Adrenal gland (tissue), 5 donors: ENCODE measurements at regions not wholly inside any gene's neighbourhood (a gene's known extent, or its start where the extent isn't known, plus 50 kb on each side); places are given as distances from the start of the nearest gene placed in this dataset.

ENCODE experiments used
- CTCF ChIP-seq, 6 experiments: fragments of 450-650 bp in 4 of 6; fragments of 200-600 bp in 2 of 6; sonication (generic) in 1 of 6; IDR thresholded peaks; 1 replicate in 5 of 6; 2 replicates in 1 of 6; pipeline versions ENCODE4 v1.5.1 to v1.8.0; 2016 to 2021; ENCODE audit warnings: antibody characterized with exemption in 6 of 6, mild to moderate bottlenecking in 2 of 6, moderate library complexity in 1 of 6
- POLR2A ChIP-seq, 2 donors: fragments of 450-650 bp; IDR thresholded peaks; one replicate each; pipeline ENCODE4 v1.6.1; 2017; ENCODE audit warnings: antibody characterized with exemption in 2 of 2, mild to moderate bottlenecking in 2 of 2, moderate library complexity in 1 of 2
- donor health status: DM: no; HTN: no; CAD: no.

DNA sequence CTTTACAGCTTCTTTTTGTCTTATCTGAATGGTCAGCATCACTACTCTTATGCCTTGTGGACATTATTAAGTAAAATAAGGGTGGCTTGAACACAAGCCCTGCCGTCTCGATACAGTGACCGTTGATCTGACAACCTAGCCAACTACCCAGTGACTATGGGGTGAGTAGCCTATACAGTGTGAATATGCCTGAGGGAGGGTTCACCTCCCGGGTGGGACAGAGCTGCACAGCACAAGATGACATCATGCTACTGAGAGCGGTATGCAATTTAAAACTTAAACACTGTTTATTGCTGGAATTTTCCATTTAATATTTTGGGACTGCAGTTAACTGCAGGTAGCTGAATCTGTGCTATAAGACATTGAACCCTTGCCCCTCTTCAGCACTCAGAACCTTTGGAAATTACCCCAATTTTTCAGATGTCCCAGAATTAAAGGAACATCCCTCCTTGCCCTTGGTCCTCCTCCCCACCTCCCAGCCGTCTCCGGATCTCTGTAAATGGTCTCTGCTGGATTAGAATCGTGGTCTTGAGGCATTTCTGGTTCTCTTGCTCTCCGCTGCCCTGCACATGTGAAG, 618.5 kb downstream of the PTPRU start:
- TF ChIP-seq CTCF (IDR thresholded peaks at IDR 0.05) (no peak), POLR2A (IDR thresholded peaks at IDR 0.05) (no peak)
